K562 (cell line): ENCODE measurements at regions not wholly inside any gene's neighbourhood (a gene's known extent, or its start where the extent isn't known, plus 50 kb on each side); places are given as distances from the start of the nearest gene placed in this dataset.
A peak's percentile ranks its signal among the peaks of the same experiment; 100 is the strongest.

Experiments used
- ATAC-seq: fragments of 200-7000 bp; cut with Tn5 transposase; 3 replicates; pipeline ENCODE4 v1.9.1; 2020; ENCODE audit warnings: moderate library complexity
- BruUV-seq: library from RNA; stranded (reverse); fragments of 400-500 nt; replicated peaks from 2 replicates; lab custom pipeline; 2021; lab: Mats Ljungman, UMichigan
- CTCF ChIA-PET: fragments of 300-600 bp; formaldehyde crosslinking; extraction: SDS; loops from one replicate; lab custom pipeline; 2021; ENCODE audit warnings: low intra/inter-chr PET ratio; lab: Yijun Ruan, JAX
- POLR2A ChIA-PET: fragments of 300-600, 350-650 bp; sonication (Branson Sonifier 250); formaldehyde crosslinking; extraction: SDS; loops from one replicate; lab custom pipeline; 2021; ENCODE audit warnings: antibody characterized with exemption, inconsistent platforms; lab: Yijun Ruan, JAX
- DNase-seq, 4 experiments: peaks; one replicate each; pipeline versions ENCODE4 v3.0.0 to v3.0.0-alpha.2; 2011 to 2018; ENCODE audit warnings: low spot score in 3 of 4, mixed read lengths in 3 of 4; ENCODE audit errors: extremely low read depth in 1 of 4
- FAIRE-seq: peaks from 2 replicates; lab custom pipeline; 2011; peaks lifted over from hg19 to GRCh38; lab: Jason Lieb, UNC
- H2AFZ ChIP-seq: 2 replicates; pipeline ENCODE4 v1.6.0; 2011; ENCODE audit warnings: low read depth, low read length, control low read depth, inconsistent platforms
- H3K27ac ChIP-seq: fragments of 200-600 bp; 3 replicates; pipeline ENCODE4 v1.8.0; 2011; ENCODE audit warnings: low read depth, mild to moderate bottlenecking, control low read depth, inconsistent platforms, low read length, moderate library complexity, mixed read lengths; ENCODE audit errors: extremely low read depth
- H3K27me3 ChIP-seq, 2 experiments: fragments of 300-600 bp in 1 of 2; 2 replicates in 1 of 2; 3 replicates in 1 of 2; pipeline versions ENCODE4 v1.6.0 to v1.8.0; 2011; ENCODE audit warnings: inconsistent platforms in 2 of 2, low read length in 2 of 2, mild to moderate bottlenecking in 1 of 2, mixed read lengths in 1 of 2, moderate library complexity in 1 of 2; ENCODE audit not compliant: control insufficient read depth in 2 of 2, insufficient read depth in 2 of 2
- H3K36me3 ChIP-seq: fragments of 300-600 bp; 3 replicates; pipeline ENCODE4 v1.8.0; 2011; ENCODE audit warnings: mild to moderate bottlenecking, low read length, inconsistent platforms; ENCODE audit not compliant: control insufficient read depth, insufficient read depth
- H3K4me1 ChIP-seq, 2 experiments: fragments of 200-600 bp in 1 of 2; replicated peaks in 1 of 2; 2 replicates in 1 of 2; 3 replicates in 1 of 2; pipeline versions ENCODE4 v1.5.1 to v1.8.0; 2011; ENCODE audit warnings: inconsistent platforms in 2 of 2, low read length in 2 of 2, mild to moderate bottlenecking in 1 of 2, mixed read lengths in 1 of 2, moderate library complexity in 1 of 2; ENCODE audit not compliant: control insufficient read depth in 2 of 2, insufficient read depth in 2 of 2
- H3K4me2 ChIP-seq: 2 replicates; pipeline ENCODE4 v1.6.1; 2011; ENCODE audit warnings: low read length, control low read depth, inconsistent platforms, mixed read lengths; ENCODE audit not compliant: insufficient read depth
- H3K4me3 ChIP-seq: fragments of 200-600 bp; sonication (generic), shearing (Covaris generic); 2 replicates; pipeline ENCODE4 v1.5.1; 2016; ENCODE audit warnings: control low read depth, inconsistent platforms
- H3K79me2 ChIP-seq: fragments of 200-600 bp; 3 replicates; pipeline ENCODE4 v1.8.0; 2011; ENCODE audit warnings: low read length, inconsistent platforms; ENCODE audit not compliant: control insufficient read depth, insufficient read depth
- H3K9ac ChIP-seq, 2 experiments: 2 replicates each; pipeline versions ENCODE4 v1.6.0 to v1.6.1; 2011; ENCODE audit warnings: low read depth in 2 of 2, low read length in 2 of 2, control low read depth in 1 of 2, inconsistent platforms in 1 of 2, mild to moderate bottlenecking in 1 of 2, mixed read lengths in 1 of 2; ENCODE audit not compliant: insufficient read depth in 1 of 2
- H3K9me1 ChIP-seq: one replicate; pipeline ENCODE4 v1.6.0; 2011; ENCODE audit warnings: inconsistent platforms, mild to moderate bottlenecking, low read length, moderate library complexity; ENCODE audit not compliant: control insufficient read depth, insufficient read depth
- H3K9me3 ChIP-seq: replicated peaks from 2 replicates; pipeline ENCODE4 v1.5.1; 2011; ENCODE audit warnings: low read depth, low read length, inconsistent platforms; ENCODE audit not compliant: control insufficient read depth, insufficient read depth
- H4K20me1 ChIP-seq: replicated peaks from 2 replicates; pipeline ENCODE4 v1.6.1; 2011; ENCODE audit warnings: low read length, inconsistent platforms, mixed read lengths; ENCODE audit not compliant: control insufficient read depth, insufficient read depth
- ATF3 ChIP-seq, 2 experiments: fragments of 450-650 bp in 1 of 2; sonication (generic) in 1 of 2; formaldehyde crosslinking in 1 of 2; IDR thresholded peaks in 1 of 2; conservative IDR thresholded peaks in 1 of 2; 2 replicates each; pipeline versions ENCODE4 v1.6.1 to v1.8.1; 2016 to 2023; ENCODE audit warnings: mild to moderate bottlenecking in 2 of 2, moderate library complexity in 2 of 2, inconsistent platforms in 1 of 2, missing genetic modification reagents in 1 of 2
- ATF4 ChIP-seq: fragments of 450-650 bp; formaldehyde crosslinking; IDR thresholded peaks from 2 replicates; pipeline ENCODE4 v1.4.0; 2022; ENCODE audit warnings: mild to moderate bottlenecking, moderate library complexity
- BCOR ChIP-seq: fragments of 450-650 bp; IDR thresholded peaks from 2 replicates; pipeline ENCODE4 v1.6.1; 2016
- CEBPG ChIP-seq, 3 experiments: fragments of 200-800 bp in 1 of 3; sonication (Bioruptor generic) in 1 of 3; sonication (generic) in 1 of 3; formaldehyde crosslinking in 1 of 3; IDR thresholded peaks in 2 of 3; conservative IDR thresholded peaks in 1 of 3; 2 replicates each; pipeline versions ENCODE4 v1.6.1 to v1.8.0; 2016 to 2022; ENCODE audit warnings: missing compliant biosample characterization in 2 of 3, missing genetic modification characterization in 2 of 3, mild to moderate bottlenecking in 1 of 3, missing genetic modification reagents in 1 of 3
- EP300 ChIP-seq: IDR thresholded peaks from 2 replicates; pipeline ENCODE4 v1.6.1; 2012; ENCODE audit warnings: low read length, improper control_type of control experiment
- HDAC2 ChIP-seq: fragments of 450-650 bp; IDR thresholded peaks from 2 replicates; pipeline ENCODE4 v1.6.1; 2016; ENCODE audit warnings: mild to moderate bottlenecking
- IRF9 ChIP-seq: fragments of 450-650 bp; IDR thresholded peaks from 2 replicates; pipeline ENCODE4 v1.6.1; 2016; ENCODE audit warnings: missing biosample characterization, missing genetic modification characterization
- JUND ChIP-seq, 2 experiments: IDR thresholded peaks; 2 replicates in 1 of 2; 3 replicates in 1 of 2; pipeline ENCODE4 v1.6.1; 2011; ENCODE audit warnings: borderline replicate concordance in 2 of 2, low read depth in 2 of 2, low read length in 2 of 2, improper control_type of control experiment in 1 of 2, missing biosample characterization in 1 of 2, missing genetic modification characterization in 1 of 2, missing genetic modification reagents in 1 of 2
- MTA3 ChIP-seq: fragments of 450-650 bp; formaldehyde crosslinking; IDR thresholded peaks from 2 replicates; pipeline ENCODE4 v1.6.1; 2017; ENCODE audit warnings: mild to moderate bottlenecking, borderline replicate concordance
- PREB ChIP-seq: sonication (generic); formaldehyde crosslinking; IDR thresholded peaks from 2 replicates; pipeline ENCODE4 v1.8.1; 2023; ENCODE audit warnings: mild to moderate bottlenecking, missing genetic modification reagents
- RBM25 ChIP-seq: fragments of 200-400 bp; formaldehyde crosslinking; IDR thresholded peaks from 2 replicates; pipeline ENCODE4 v1.6.1; 2018; ENCODE audit warnings: low read length, low read depth, moderate library complexity; ENCODE audit not compliant: severe bottlenecking
- SMARCA5 ChIP-seq: fragments of 450-650 bp; IDR thresholded peaks from 2 replicates; pipeline ENCODE4 v1.6.1; 2016
- TRIM24 ChIP-seq, 2 experiments: fragments of 450-650 bp; IDR thresholded peaks; 2 replicates each; pipeline ENCODE4 v1.6.1; 2016
- ZFP36 ChIP-seq: fragments of 150-350 bp; IDR thresholded peaks from 2 replicates; pipeline ENCODE4 v1.6.1; 2018; ENCODE audit warnings: low read length, low read depth; ENCODE audit not compliant: partially characterized antibody
- ZNF639 ChIP-seq, 2 experiments: fragments of 200-800 bp in 1 of 2; sonication (Bioruptor generic) in 1 of 2; sonication (generic) in 1 of 2; formaldehyde crosslinking in 1 of 2; IDR thresholded peaks in 1 of 2; conservative IDR thresholded peaks in 1 of 2; 2 replicates each; pipeline versions ENCODE4 v1.5.0 to v1.6.1; 2016 to 2020; ENCODE audit warnings: missing compliant biosample characterization in 1 of 2, missing genetic modification characterization in 1 of 2, missing genetic modification reagents in 1 of 2
- WGBS: fragments of 100-300 bp; shearing (Covaris generic); methylation state at CpG from one replicate; pipeline ENCODE4 v1.1.6; 2016; ENCODE audit warnings: low coverage, mixed read lengths; ENCODE audit not compliant: insufficient coverage; ENCODE audit errors: missing lambda C conversion rate; 5-methylcytosine and 5-hydroxymethylcytosine counted together
- in situ Hi-C: fragments of 300-500 bp; cut with MboI; formaldehyde crosslinking; loops from 4 replicates; pipeline ENCODE4 v1.15.0; 2018; ENCODE audit warnings: inconsistent platforms, mixed read lengths
- intact Hi-C: fragments of 100-400 bp; cut with micrococcal nuclease; formaldehyde crosslinking; loops from 2 replicates; pipeline ENCODE4 v1.14.2; 2022

- Histone ChIP-seq H3K4me1 (no peaks in the 10 kb centered on the region; a peak in 1 of 5 replicates), H3K4me3 (no peak overlapping the region), H3K9ac (no peak overlapping the region), H3K27me3 (no peaks in the 10 kb centered on the region; a peak in 1 of 5 replicates), H3K4me2 (no peak overlapping the region), H2AFZ (no peak overlapping the region), H3K9me3 (no peaks in the 10 kb centered on the region), H3K9me1 (no peaks in the 10 kb centered on the region), H3K79me2 (no peaks in the 10 kb centered on the region), H4K20me1 (no peaks in the 10 kb centered on the region), H3K27ac (no peak overlapping the region), H3K36me3 (no peaks in the 10 kb centered on the region)
- ChIA-PET POLR2A (no interaction called here), CTCF (no interaction called here)
- no peak for ATAC-seq
- no peak for FAIRE-seq
- in situ Hi-C loops (no loop called here), intact Hi-C loops (no loop called here)
- DNase-seq, result no peak
- 6% methylated on average over 4 of the region's 4 CpGs for WGBS
- BruUV-seq, result no TSS peak
- TF ChIP-seq ATF4 (CRISPR knock-in tag) (peak; percentile 31; the same call in 1 of the 2 replicates), ZFP36 (peak; percentile 67), IRF9 (tag) (0 out of 2 replicates have a peak, but pooled peaks have one; percentile 16), MTA3 (no peak), CEBPG (CRISPR knock-in tag; IDR thresholded peaks at IDR 0.05) (peak; percentile 63), CEBPG (tag; conservative IDR thresholded peaks at IDR 0.05 in 1 of 2, IDR thresholded peaks at IDR 0.05 in 1 of 2) (peak; percentile 71 to 83), JUND (IDR thresholded peaks at IDR 0.05; ENCODE audit: borderline replicate concordance, low read depth, low read length) (peak; percentile 21; the same call in 1 of the 2 replicates), JUND (tag; IDR thresholded peaks at IDR 0.05; ENCODE audit: borderline replicate concordance, low read depth, low read length) (no peak), ATF3 (IDR thresholded peaks at IDR 0.05) (peak; percentile 73), ATF3 (CRISPR knock-in tag; conservative IDR thresholded peaks at IDR 0.05) (no peak), RBM25 (peak; percentile 94), EP300 (peak; percentile 8; the same call in 1 of the 2 replicates), SMARCA5 (peak; percentile 74; the same call in 1 of the 2 replicates), ZNF639 (CRISPR knock-in tag; conservative IDR thresholded peaks at IDR 0.05 in 1 of 2, IDR thresholded peaks at IDR 0.05 in 1 of 2) (no peak), HDAC2 (0 out of 2 replicates have a peak, but pooled peaks have one; percentile 58), BCOR (peak; percentile 43; the same call in 1 of the 2 replicates), PREB (CRISPR knock-in tag) (no peak), TRIM24 (IDR thresholded peaks at IDR 0.05) (peak in 1 of 2 experiments; percentile 45; a peak in 1 of 4 replicates)
Measured at GRCh38 chr22:27194096-27194748, 536.8 kb downstream of the MIAT start.
